Upper lobe of left lung (tissue), 6 donors: ENCODE measurements at regions not wholly inside any gene's neighbourhood (a gene's known extent, or its start where the extent isn't known, plus 50 kb on each side); places are given as distances from the start of the nearest gene placed in this dataset.

Source experiments
- ATAC-seq, 2 donors: fragments of 200-7000 bp; cut with Tn5 transposase; one replicate each; pipeline ENCODE4 v1.9.1; 2022; ENCODE audit warnings: mild to moderate bottlenecking in 2 of 2, moderate library complexity in 2 of 2; ENCODE audit not compliant: low FRiP score in 2 of 2
- DNase-seq, 2 donors: peaks; one replicate each; pipeline ENCODE4 v3.0.0-alpha.2; 2019 to 2020
- H3K27ac ChIP-seq, 4 donors: fragments of 200-600 bp; sonication (generic); one replicate each; pipeline ENCODE4 v1.5.1; 2016 to 2019
- H3K27me3 ChIP-seq, 4 donors: fragments of 200-600 bp; sonication (generic); one replicate each; pipeline ENCODE4 v1.5.1; 2017 to 2019
- H3K36me3 ChIP-seq, 4 donors: fragments of 200-600 bp; sonication (generic); one replicate each; pipeline ENCODE4 v1.5.1; 2016 to 2019
- H3K4me1 ChIP-seq, 4 donors: fragments of 200-600 bp; sonication (generic); one replicate each; pipeline ENCODE4 v1.5.1; 2018 to 2019
- H3K4me3 ChIP-seq, 4 donors: fragments of 200-600 bp; sonication (generic); one replicate each; pipeline ENCODE4 v1.5.1; 2017 to 2019; ENCODE audit warnings: mild to moderate bottlenecking in 2 of 4, moderate library complexity in 1 of 4
- H3K9me3 ChIP-seq, 4 donors: fragments of 200-600 bp; sonication (generic); one replicate each; pipeline ENCODE4 v1.5.1; 2018 to 2019
- CTCF ChIP-seq, 6 experiments: fragments of 450-650 bp in 4 of 6; fragments of 200-600 bp in 2 of 6; sonication (generic) in 2 of 6; IDR thresholded peaks; one replicate each; pipeline ENCODE4 v1.5.1; 2016 to 2019; ENCODE audit warnings: antibody characterized with exemption in 6 of 6
- EP300 ChIP-seq, 4 donors: sonication (generic); formaldehyde crosslinking; IDR thresholded peaks; one replicate each; pipeline ENCODE4 v1.5.1; 2017; ENCODE audit warnings: antibody characterized with exemption in 4 of 4, control low read depth in 2 of 4
- POLR2A ChIP-seq, 4 donors: fragments of 450-650 bp; IDR thresholded peaks; one replicate each; pipeline ENCODE4 v1.5.1; 2016 to 2017; ENCODE audit warnings: antibody characterized with exemption in 4 of 4, mild to moderate bottlenecking in 2 of 4
- POLR2AphosphoS5 ChIP-seq, 2 donors: sonication (generic); formaldehyde crosslinking; IDR thresholded peaks; one replicate each; pipeline ENCODE4 v1.5.1; 2017; ENCODE audit warnings: antibody characterized with exemption in 2 of 2
- WGBS, 2 donors: methylation state at CpG; one replicate each; pipeline ENCODE4 v1.1.5; 2017 to 2018; 5-methylcytosine and 5-hydroxymethylcytosine counted together
- donor health status: DM: no; HTN: no; CAD: no; lungs with moderate emphysema.
- donor health status: DM: no; HTN: yes; CAD: no; lungs with severe emphysema.

GRCh38 chr1:5513179-5513578 is 479.0 kb downstream of the NPHP4 start:
- 91 to 94% methylated on average over 6 to 9 of the region's 9 CpGs for WGBS, 2 donors
- Histone ChIP-seq H3K4me1 (peaks cover 0 to 17% (median 7%) of the 10 kb centered on the region in 4 donors), H3K36me3 (no peaks in the 10 kb centered on the region), H3K27ac (no peak overlapping the region), H3K9me3 (no peaks in the 10 kb centered on the region), H3K4me3 (no peak overlapping the region), H3K27me3 (no peaks in the 10 kb centered on the region)
- no peak for TF ChIP-seq EP300 (IDR thresholded peaks at IDR 0.05)
- TF ChIP-seq POLR2AphosphoS5 (IDR thresholded peaks at IDR 0.05), result no peak
- TF ChIP-seq CTCF (IDR thresholded peaks at IDR 0.05), result no peak
- TF ChIP-seq POLR2A (IDR thresholded peaks at IDR 0.05), result no peak
- peak in 1 of 2 donors; percentile 3 for ATAC-seq
- no peak for DNase-seq

- H3K4me3 ChIP-seq, result no peak overlapping the region
- H3K36me3 ChIP-seq, result no peaks in the 10 kb centered on the region
These were observed 480.7 kb downstream of the NPHP4 start for GRCh38 chr1:5511381-5512097.

GRCh38 chr1:5509664-5510452 is 482.4 kb downstream of the NPHP4 start:
- H3K9me3 ChIP-seq, result no peaks in the 10 kb centered on the region
- DNase-seq, result peak; percentile 52 to 75
- no peak overlapping the region for H3K27ac ChIP-seq
- ATAC-seq, result peak; percentile 42 to 63
- 30 to 52% methylated on average over 12 to 21 of the region's 21 CpGs for WGBS, 2 donors
- H3K36me3 ChIP-seq, result no peaks in the 10 kb centered on the region
- H3K4me3 ChIP-seq, result no peak overlapping the region
- no peaks in the 10 kb centered on the region for H3K27me3 ChIP-seq
- TF ChIP-seq EP300 (IDR thresholded peaks at IDR 0.05), result no peak
- peak; percentile 86 to 98 (median 95) for TF ChIP-seq CTCF (IDR thresholded peaks at IDR 0.05)
- TF ChIP-seq POLR2A (IDR thresholded peaks at IDR 0.05), result no peak
- no peak for TF ChIP-seq POLR2AphosphoS5 (IDR thresholded peaks at IDR 0.05)
- H3K4me1 ChIP-seq, result peaks cover 0 to 17% (median 7%) of the 10 kb centered on the region in 4 donors

More at GRCh38 chr1:5511381-5512097, 480.7 kb downstream of the NPHP4 start:
- no peak overlapping the region for H3K27ac ChIP-seq
- peaks cover 0 to 17% (median 7%) of the 10 kb centered on the region in 4 donors for H3K4me1 ChIP-seq
- no peaks in the 10 kb centered on the region for H3K27me3 ChIP-seq
- ATAC-seq, result no peak
- TF ChIP-seq EP300 (IDR thresholded peaks at IDR 0.05) (no peak), POLR2AphosphoS5 (IDR thresholded peaks at IDR 0.05) (no peak), CTCF (IDR thresholded peaks at IDR 0.05) (no peak), POLR2A (IDR thresholded peaks at IDR 0.05) (no peak)
- WGBS, 2 donors, result 75 to 83% methylated on average over 9 of the region's 9 CpGs
- DNase-seq, result no peak
- H3K9me3 ChIP-seq, result no peaks in the 10 kb centered on the region

GRCh38 chr1:5508669-5509330 is 483.4 kb downstream of the NPHP4 start:
- Histone ChIP-seq H3K4me3 (no peak overlapping the region), H3K27me3 (no peaks in the 10 kb centered on the region), H3K36me3 (no peaks in the 10 kb centered on the region), H3K9me3 (no peaks in the 10 kb centered on the region), H3K27ac (no peak overlapping the region), H3K4me1 (peaks cover 0 to 8% (median 3%) of the 10 kb centered on the region in 4 donors)
- DNase-seq, result no peak
- WGBS, 2 donors, result 81 to 90% methylated on average over 14 of the region's 14 CpGs
- TF ChIP-seq POLR2AphosphoS5 (IDR thresholded peaks at IDR 0.05) (no peak), EP300 (IDR thresholded peaks at IDR 0.05) (no peak), POLR2A (IDR thresholded peaks at IDR 0.05) (no peak), CTCF (IDR thresholded peaks at IDR 0.05) (no peak)
- ATAC-seq, result no peak
